OCI-LY1 (cell line): ENCODE measurements at regions not wholly inside any gene's neighbourhood (a gene's known extent, or its start where the extent isn't known, plus 50 kb on each side); places are given as distances from the start of the nearest gene placed in this dataset.

Source experiments
- H2AFZ ChIP-seq: fragments of 200-600 bp; sonication (generic), shearing (Covaris generic); 2 replicates; pipeline ENCODE4 v1.6.0; 2014; ENCODE audit warnings: antibody characterized with exemption, mild to moderate bottlenecking, low read length
- H3F3A ChIP-seq: fragments of 200-600 bp; sonication (generic), shearing (Covaris generic); 2 replicates; pipeline ENCODE4 v1.6.0; 2014; ENCODE audit warnings: mild to moderate bottlenecking, antibody characterized with exemption, low read length, moderate library complexity; ENCODE audit not compliant: insufficient read depth
- H3K27ac ChIP-seq: fragments of 200-600 bp; sonication (generic); 2 replicates; pipeline ENCODE4 v1.5.1; 2014; ENCODE audit warnings: low read length, mixed run types, mild to moderate bottlenecking, low read depth; ENCODE audit not compliant: poor library complexity, severe bottlenecking
- H3K27me3 ChIP-seq: fragments of 200-600 bp; sonication (generic); 2 replicates; pipeline ENCODE4 v1.6.0; 2014; ENCODE audit warnings: antibody characterized with exemption, mild to moderate bottlenecking, low read length, moderate library complexity; ENCODE audit not compliant: insufficient read depth
- H3K36me3 ChIP-seq: fragments of 200-600 bp; sonication (generic); 2 replicates; pipeline ENCODE4 v1.6.1; 2014; ENCODE audit warnings: mild to moderate bottlenecking, antibody characterized with exemption, low read length, moderate library complexity, mixed read lengths; ENCODE audit not compliant: insufficient read depth
- H3K4me1 ChIP-seq: fragments of 200-600 bp; sonication (generic); 2 replicates; pipeline ENCODE4 v1.5.1; 2014; ENCODE audit warnings: mild to moderate bottlenecking, low read length, moderate library complexity; ENCODE audit not compliant: insufficient read depth, severe bottlenecking
- H3K4me2 ChIP-seq: fragments of 200-600 bp; sonication (generic), shearing (Covaris generic); 2 replicates; pipeline ENCODE4 v1.6.1; 2014; ENCODE audit warnings: low read length
- H3K4me3 ChIP-seq: fragments of 200-600 bp; sonication (generic); 2 replicates; pipeline ENCODE4 v1.5.1; 2014; ENCODE audit warnings: low read length, low read depth, mild to moderate bottlenecking, mixed read lengths; ENCODE audit not compliant: poor library complexity, severe bottlenecking
- H3K79me2 ChIP-seq: fragments of 200-600 bp; shearing (Covaris generic); 2 replicates; pipeline ENCODE4 v1.6.1; 2016; ENCODE audit warnings: mixed run types, low read length, mixed read lengths; ENCODE audit not compliant: insufficient read depth
- H3K9ac ChIP-seq: fragments of 200-600 bp; sonication (generic), shearing (Covaris generic); 2 replicates; pipeline ENCODE4 v1.6.1; 2014; ENCODE audit warnings: mild to moderate bottlenecking, low read length, mixed read lengths
- H3K9me2 ChIP-seq: fragments of 200-600 bp; sonication (generic), shearing (Covaris generic); 2 replicates; pipeline ENCODE4 v1.6.1; 2014; ENCODE audit warnings: low read depth, mild to moderate bottlenecking, low read length, mixed read lengths
- H3K9me3 ChIP-seq: fragments of 200-600 bp; shearing (Covaris generic); 2 replicates; pipeline ENCODE4 v1.6.1; 2014; ENCODE audit warnings: low read length, mixed read lengths
- H4K20me1 ChIP-seq: fragments of 200-600 bp; sonication (generic), shearing (Covaris generic); 2 replicates; pipeline ENCODE4 v1.6.0; 2016; ENCODE audit warnings: mild to moderate bottlenecking, low read length; ENCODE audit not compliant: insufficient read depth
- CTCF ChIP-seq: fragments of 200-600 bp; sonication (generic), shearing (Covaris generic); IDR thresholded peaks from 2 replicates; pipeline ENCODE4 v1.5.1; 2017; ENCODE audit warnings: mild to moderate bottlenecking, antibody characterized with exemption, low read length, moderate library complexity, mixed read lengths
- EZH2 ChIP-seq: fragments of 200-600 bp; sonication (generic), shearing (Covaris generic); IDR thresholded peaks from 2 replicates; pipeline ENCODE4 v1.8.0; 2017; ENCODE audit warnings: borderline replicate concordance, mixed run types, mild to moderate bottlenecking, antibody characterized with exemption, low read length, moderate library complexity, mixed read lengths

GRCh38 chr4:17033768-17034181 is 135.3 kb upstream of the LDB2 start:
- no peaks in the 10 kb centered on the region for H3K9me3 ChIP-seq
- TF ChIP-seq EZH2, result no peak
- TF ChIP-seq CTCF, result no peak
- no peak overlapping the region for H3K4me3 ChIP-seq
- no peaks in the 10 kb centered on the region for H3K79me2 ChIP-seq
- no peaks in the 10 kb centered on the region for H3F3A ChIP-seq
- H4K20me1 ChIP-seq, result no peaks in the 10 kb centered on the region
- H3K27ac ChIP-seq, result no peak overlapping the region
- no peak overlapping the region for H3K4me2 ChIP-seq
- no peaks in the 10 kb centered on the region for H3K27me3 ChIP-seq
- no peak overlapping the region for H2AFZ ChIP-seq
- no peaks in the 10 kb centered on the region for H3K9me2 ChIP-seq
- no peak overlapping the region for H3K9ac ChIP-seq
- no peaks in the 10 kb centered on the region for H3K36me3 ChIP-seq
- no peaks in the 10 kb centered on the region for H3K4me1 ChIP-seq

GRCh38 chr4:17033025-17033767 is 134.8 kb upstream of the LDB2 start:
- H3K4me3 ChIP-seq, result no peak overlapping the region
- H3K27ac ChIP-seq, result no peak overlapping the region
- H2AFZ ChIP-seq, result no peak overlapping the region
- H4K20me1 ChIP-seq, result no peaks in the 10 kb centered on the region
- no peaks in the 10 kb centered on the region for H3F3A ChIP-seq
- no peaks in the 10 kb centered on the region for H3K36me3 ChIP-seq
- no peaks in the 10 kb centered on the region for H3K9me2 ChIP-seq
- TF ChIP-seq EZH2 (no peak), CTCF (no peak)
- H3K9ac ChIP-seq, result no peak overlapping the region
- no peaks in the 10 kb centered on the region for H3K79me2 ChIP-seq
- H3K27me3 ChIP-seq, result no peaks in the 10 kb centered on the region
- no peaks in the 10 kb centered on the region for H3K9me3 ChIP-seq
- no peak overlapping the region for H3K4me2 ChIP-seq
- no peaks in the 10 kb centered on the region for H3K4me1 ChIP-seq

- no peaks in the 10 kb centered on the region for H3K79me2 ChIP-seq
- no peaks in the 10 kb centered on the region for H4K20me1 ChIP-seq
- H3K9me3 ChIP-seq, result no peaks in the 10 kb centered on the region
- no peak overlapping the region for H3K4me2 ChIP-seq
- no peaks in the 10 kb centered on the region for H3K36me3 ChIP-seq
- H3F3A ChIP-seq, result no peaks in the 10 kb centered on the region
- no peak overlapping the region for H3K27ac ChIP-seq
- H3K4me3 ChIP-seq, result no peak overlapping the region
- H3K9me2 ChIP-seq, result no peaks in the 10 kb centered on the region
- TF ChIP-seq CTCF (no peak), EZH2 (no peak)
- H3K9ac ChIP-seq, result no peak overlapping the region
- no peak overlapping the region for H2AFZ ChIP-seq
- H3K4me1 ChIP-seq, result no peaks in the 10 kb centered on the region
- H3K27me3 ChIP-seq, result no peaks in the 10 kb centered on the region
These were observed 132.1 kb upstream of the LDB2 start for GRCh38 chr4:17030543-17030942.
